Subcutaneous abdominal adipose tissue (tissue), 5 donors: ENCODE measurements at regions not wholly inside any gene's neighbourhood (a gene's known extent, or its start where the extent isn't known, plus 50 kb on each side); places are given as distances from the start of the nearest gene placed in this dataset.

Experiments
- H3K27ac ChIP-seq: one replicate; pipeline ENCODE4 v1.7.0; 2013; ENCODE audit warnings: low read depth, mild to moderate bottlenecking, inconsistent platforms, low read length, moderate library complexity
- H3K27me3 ChIP-seq, 5 donors: one replicate each; pipeline ENCODE4 v1.7.0; 2013; ENCODE audit warnings: low read length in 5 of 5, inconsistent platforms in 1 of 5; ENCODE audit not compliant: control insufficient read depth in 5 of 5, insufficient read depth in 4 of 5
- H3K36me3 ChIP-seq, 5 donors: one replicate each; pipeline ENCODE4 v1.7.0; 2013; ENCODE audit warnings: low read length in 5 of 5; ENCODE audit not compliant: control insufficient read depth in 5 of 5, insufficient read depth in 5 of 5
- H3K4me1 ChIP-seq, 5 donors: one replicate each; pipeline ENCODE4 v1.7.0; 2013; ENCODE audit warnings: low read length in 5 of 5, mild to moderate bottlenecking in 3 of 5, moderate library complexity in 1 of 5; ENCODE audit not compliant: control insufficient read depth in 5 of 5, insufficient read depth in 5 of 5
- H3K4me3 ChIP-seq, 5 donors: one replicate each; pipeline ENCODE4 v1.7.0; 2013; ENCODE audit warnings: low read length in 5 of 5, low read depth in 1 of 5
- H3K9ac ChIP-seq, 5 donors: one replicate each; pipeline ENCODE4 v1.7.0; 2013; ENCODE audit warnings: low read length in 5 of 5, mild to moderate bottlenecking in 4 of 5, moderate library complexity in 3 of 5
- H3K9me3 ChIP-seq, 5 donors: one replicate each; pipeline ENCODE4 v1.7.0; 2013; ENCODE audit warnings: low read length in 5 of 5; ENCODE audit not compliant: control insufficient read depth in 5 of 5
- donor health status: healthy.
- donor health status: healthy.
- donor health status: healthy.
- donor health status: healthy.
- donor health status: healthy.

DNA sequence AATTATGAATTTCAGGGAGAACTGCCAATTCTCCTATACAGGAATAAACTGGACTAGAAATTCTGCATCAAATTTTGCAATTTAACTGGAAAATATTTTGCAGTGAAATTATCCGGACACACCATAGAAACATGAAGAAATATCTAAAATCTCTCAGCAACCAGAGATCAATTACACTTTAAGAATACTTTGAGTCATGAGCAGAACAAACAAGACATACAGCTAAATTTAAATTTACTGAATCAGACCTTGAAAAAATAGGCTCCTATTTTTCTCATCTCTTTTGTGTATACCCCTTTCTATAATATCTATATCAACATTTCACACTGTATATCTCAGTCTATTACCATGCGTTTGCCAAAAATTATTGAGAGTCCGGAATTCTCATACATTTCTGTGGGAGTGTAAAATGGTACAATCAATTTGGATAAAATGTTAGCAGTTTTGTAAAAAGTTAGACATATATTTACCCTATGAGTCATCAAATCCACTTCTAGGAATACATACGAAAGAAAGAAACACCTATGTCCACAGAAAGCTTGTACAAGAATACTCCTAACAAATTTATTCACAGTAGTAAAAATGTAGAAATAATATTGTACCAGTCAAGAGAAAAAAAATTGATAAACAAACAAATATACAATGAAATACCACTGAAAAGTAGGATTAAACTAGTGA is 593.1 kb upstream of the NECTIN3 start:
- H3K4me3 ChIP-seq, result no peak overlapping the region
- H3K4me1 ChIP-seq, result no peaks in the 10 kb centered on the region
- no peaks in the 10 kb centered on the region for H3K36me3 ChIP-seq
- H3K27ac ChIP-seq, result no peak overlapping the region
- H3K9ac ChIP-seq, result no peak overlapping the region
- peaks cover 0 to under 1% (median 0%) of the 10 kb centered on the region in 5 donors for H3K9me3 ChIP-seq
- no peaks in the 10 kb centered on the region for H3K27me3 ChIP-seq

DNA sequence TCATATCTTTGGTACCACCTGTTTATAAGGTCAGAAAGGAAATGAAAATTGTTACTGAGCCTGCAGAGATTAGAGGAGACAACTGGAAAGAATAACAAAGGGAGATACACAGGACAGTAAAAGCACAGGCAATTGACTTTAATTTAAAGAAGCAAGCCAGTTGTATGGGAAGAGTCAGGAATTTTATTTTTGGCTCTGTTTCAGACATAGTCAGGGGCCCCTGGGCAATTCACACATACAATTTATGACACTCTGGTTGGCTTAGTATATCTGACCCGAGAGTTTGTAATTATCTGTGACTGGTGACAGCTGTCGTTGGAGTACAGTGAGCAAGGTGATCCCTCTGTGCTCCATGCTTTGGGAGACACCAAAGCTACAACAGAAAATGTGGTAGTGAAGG is 591.9 kb upstream of the NECTIN3 start:
- Histone ChIP-seq H3K27me3 (no peaks in the 10 kb centered on the region), H3K4me3 (no peak overlapping the region), H3K9me3 (peaks cover 0 to 5% (median 0%) of the 10 kb centered on the region in 5 donors), H3K9ac (no peak overlapping the region), H3K27ac (no peak overlapping the region), H3K4me1 (no peaks in the 10 kb centered on the region), H3K36me3 (no peaks in the 10 kb centered on the region)

DNA sequence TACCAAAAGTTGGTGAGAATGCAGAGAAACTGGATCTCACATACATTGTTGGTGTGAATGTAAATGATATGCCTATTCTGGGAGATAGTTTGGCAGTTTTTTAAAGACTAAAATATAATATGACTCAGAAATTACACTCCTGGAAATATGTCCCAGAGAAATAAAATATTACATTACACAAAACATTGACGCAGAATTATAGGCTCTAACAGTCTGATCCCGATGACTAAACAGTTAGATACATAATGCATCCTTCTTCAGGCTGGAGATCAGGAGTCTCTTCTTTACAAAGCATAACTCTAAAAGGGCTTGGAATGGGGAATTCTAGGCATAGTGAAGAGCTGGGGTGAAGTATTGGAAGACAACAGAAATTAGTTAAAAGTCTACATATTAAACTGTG is 586.2 kb upstream of the NECTIN3 start:
- H3K9ac ChIP-seq, result no peak overlapping the region
- peaks cover 6 to 33% (median 19%) of the 10 kb centered on the region in 5 donors for H3K9me3 ChIP-seq
- no peaks in the 10 kb centered on the region for H3K4me1 ChIP-seq
- no peaks in the 10 kb centered on the region for H3K27me3 ChIP-seq
- H3K36me3 ChIP-seq, result no peaks in the 10 kb centered on the region
- no peak overlapping the region for H3K27ac ChIP-seq
- no peak overlapping the region for H3K4me3 ChIP-seq

DNA sequence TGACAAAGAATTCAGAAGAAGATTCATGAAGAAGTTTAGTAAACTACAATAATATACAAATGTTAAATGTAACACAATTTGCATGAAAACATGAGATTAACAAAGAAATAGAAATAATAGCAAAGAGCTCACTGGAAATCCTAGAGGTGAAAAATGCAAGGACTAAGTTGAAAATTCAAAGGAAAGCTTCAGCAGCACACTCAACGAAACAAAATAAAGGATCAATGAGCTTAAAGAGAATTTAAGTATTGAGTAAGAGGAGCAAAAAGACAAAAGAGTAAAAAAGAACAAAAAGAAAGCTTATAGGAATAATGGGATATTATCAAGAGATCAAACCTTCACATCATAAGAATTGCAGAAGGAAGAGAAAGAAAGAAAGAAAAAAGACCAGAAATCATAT is 583.8 kb upstream of the NECTIN3 start:
- Histone ChIP-seq H3K27me3 (no peaks in the 10 kb centered on the region), H3K27ac (no peak overlapping the region), H3K9me3 (peaks cover 6 to 33% (median 19%) of the 10 kb centered on the region in 5 donors), H3K4me3 (no peak overlapping the region), H3K9ac (no peak overlapping the region), H3K4me1 (no peaks in the 10 kb centered on the region), H3K36me3 (no peaks in the 10 kb centered on the region)

DNA sequence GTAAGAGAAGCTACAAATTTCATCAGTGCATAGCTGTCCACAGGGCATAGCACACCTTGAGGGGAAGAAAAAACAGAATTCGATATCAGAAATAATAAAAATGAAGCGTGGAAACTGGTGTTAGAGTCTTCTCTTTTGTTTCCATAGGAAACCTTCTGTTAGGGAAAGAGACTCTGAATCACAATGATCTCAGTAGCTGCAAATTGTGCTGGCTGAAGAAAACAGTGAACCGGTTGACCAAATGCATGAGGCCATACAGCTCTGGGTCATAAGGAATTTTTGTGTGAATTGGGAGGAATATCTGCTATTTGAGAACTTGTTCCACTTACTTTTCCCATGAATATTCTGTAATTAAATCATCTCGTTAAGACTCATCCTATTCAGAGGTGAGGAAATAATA is 580.2 kb upstream of the NECTIN3 start:
- Histone ChIP-seq H3K27me3 (no peaks in the 10 kb centered on the region), H3K36me3 (no peaks in the 10 kb centered on the region), H3K9me3 (peaks cover 3 to 23% (median 14%) of the 10 kb centered on the region in 5 donors), H3K4me1 (no peaks in the 10 kb centered on the region), H3K4me3 (no peak overlapping the region), H3K27ac (no peak overlapping the region), H3K9ac (no peak overlapping the region)

DNA sequence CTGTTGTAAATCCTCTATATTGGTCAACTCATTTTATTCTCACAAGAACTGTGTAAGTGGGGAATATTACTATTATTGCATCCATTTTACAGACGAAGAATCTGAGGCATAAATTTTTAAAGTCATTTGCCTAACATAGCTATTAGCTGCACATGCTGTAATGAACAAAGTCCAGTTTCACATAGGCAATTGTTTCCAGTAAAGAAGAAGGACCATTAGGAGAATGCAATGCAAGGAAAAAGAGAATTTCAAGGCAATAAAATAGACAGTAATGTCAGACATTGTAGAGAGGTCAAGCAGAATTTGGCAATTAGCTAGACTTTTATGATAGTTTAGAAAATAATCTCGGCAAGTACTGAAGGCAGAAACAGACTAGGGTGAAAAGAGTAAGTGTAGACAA is 578.7 kb upstream of the NECTIN3 start:
- H3K36me3 ChIP-seq, result no peaks in the 10 kb centered on the region
- no peak overlapping the region for H3K27ac ChIP-seq
- H3K27me3 ChIP-seq, result no peaks in the 10 kb centered on the region
- H3K9ac ChIP-seq, result no peak overlapping the region
- H3K9me3 ChIP-seq, result peaks cover 0 to 10% (median 4%) of the 10 kb centered on the region in 5 donors
- no peaks in the 10 kb centered on the region for H3K4me1 ChIP-seq
- no peak overlapping the region for H3K4me3 ChIP-seq

DNA sequence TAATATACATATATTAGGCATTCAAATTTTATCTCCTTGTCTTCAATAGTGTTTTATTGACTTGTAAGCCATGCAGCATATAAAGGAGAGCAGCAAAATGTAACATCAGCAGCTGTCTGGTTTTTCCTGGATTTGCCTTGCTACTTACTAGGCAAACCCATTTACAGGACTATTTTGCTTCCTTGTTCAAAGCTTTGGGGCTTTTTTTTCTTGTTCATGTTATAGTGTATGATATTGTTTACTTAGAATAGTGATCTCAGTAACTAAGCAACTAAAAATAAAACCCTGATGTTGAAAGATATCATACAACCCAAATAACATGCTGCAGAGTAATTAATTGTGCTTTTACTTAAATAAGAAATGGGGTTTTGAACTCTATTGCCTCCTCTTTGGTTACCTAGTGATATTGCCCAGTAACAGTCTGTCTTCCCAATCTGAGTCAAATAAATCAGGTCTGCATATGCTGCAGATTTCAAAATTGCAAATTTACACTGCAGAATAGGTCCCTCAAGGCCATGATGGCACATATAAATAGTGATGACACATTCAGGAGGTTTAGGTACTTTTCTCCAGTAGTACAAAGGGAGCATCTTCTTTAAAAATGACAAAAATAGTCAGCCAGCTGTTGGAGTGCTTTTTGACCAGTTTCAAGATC is 578.1 kb upstream of the NECTIN3 start:
- Histone ChIP-seq H3K4me3 (no peak overlapping the region), H3K9me3 (peaks cover 0 to 6% (median 1%) of the 10 kb centered on the region in 5 donors), H3K27me3 (no peaks in the 10 kb centered on the region), H3K36me3 (no peaks in the 10 kb centered on the region), H3K4me1 (no peaks in the 10 kb centered on the region), H3K9ac (no peak overlapping the region), H3K27ac (no peak overlapping the region)

DNA sequence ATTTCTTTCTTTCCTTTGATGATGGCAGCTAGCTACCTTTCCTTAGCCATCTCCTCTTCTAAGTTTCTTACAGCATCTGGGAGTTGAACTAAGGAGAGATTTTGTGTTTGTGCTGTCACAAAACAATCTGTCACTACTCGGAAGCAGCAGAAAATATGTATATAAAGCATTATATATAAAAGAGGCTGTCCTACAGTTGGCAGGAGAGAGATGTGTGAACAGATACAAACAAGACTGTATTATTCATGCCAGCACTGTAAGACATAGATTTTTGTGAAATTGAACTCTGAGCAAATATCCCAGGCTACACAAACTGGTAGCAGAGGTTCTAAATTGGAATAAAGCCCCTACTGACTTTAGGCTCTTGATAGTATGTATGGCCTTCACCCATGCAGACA is 577.5 kb upstream of the NECTIN3 start:
- no peak overlapping the region for H3K27ac ChIP-seq
- no peak overlapping the region for H3K4me3 ChIP-seq
- no peak overlapping the region for H3K9ac ChIP-seq
- H3K36me3 ChIP-seq, result no peaks in the 10 kb centered on the region
- no peaks in the 10 kb centered on the region for H3K27me3 ChIP-seq
- H3K9me3 ChIP-seq, result peaks cover 0 to under 1% (median 0%) of the 10 kb centered on the region in 5 donors
- H3K4me1 ChIP-seq, result no peaks in the 10 kb centered on the region

DNA sequence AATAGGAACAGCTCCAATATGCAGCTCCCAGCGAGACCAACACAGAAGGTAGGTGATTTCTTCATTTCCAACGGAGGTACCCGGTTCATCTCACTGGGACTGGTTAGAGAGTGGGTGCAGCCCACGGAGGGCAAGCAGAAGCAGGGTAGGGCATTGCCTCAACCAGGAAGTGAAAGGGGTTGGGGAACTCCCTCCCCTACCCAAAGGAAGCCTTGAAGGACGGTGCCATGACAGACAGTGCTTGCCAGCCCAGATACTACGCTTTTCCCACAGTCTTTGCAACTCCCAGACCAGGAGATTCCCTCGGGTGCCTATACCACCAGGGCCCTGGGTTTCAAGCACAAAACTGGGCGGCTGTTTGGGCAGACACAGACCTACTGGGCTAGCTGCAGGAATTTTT is 576.9 kb upstream of the NECTIN3 start:
- Histone ChIP-seq H3K9me3 (no peaks in the 10 kb centered on the region), H3K36me3 (no peaks in the 10 kb centered on the region), H3K4me1 (no peaks in the 10 kb centered on the region), H3K27me3 (no peaks in the 10 kb centered on the region), H3K27ac (no peak overlapping the region), H3K4me3 (no peak overlapping the region), H3K9ac (no peak overlapping the region)

DNA sequence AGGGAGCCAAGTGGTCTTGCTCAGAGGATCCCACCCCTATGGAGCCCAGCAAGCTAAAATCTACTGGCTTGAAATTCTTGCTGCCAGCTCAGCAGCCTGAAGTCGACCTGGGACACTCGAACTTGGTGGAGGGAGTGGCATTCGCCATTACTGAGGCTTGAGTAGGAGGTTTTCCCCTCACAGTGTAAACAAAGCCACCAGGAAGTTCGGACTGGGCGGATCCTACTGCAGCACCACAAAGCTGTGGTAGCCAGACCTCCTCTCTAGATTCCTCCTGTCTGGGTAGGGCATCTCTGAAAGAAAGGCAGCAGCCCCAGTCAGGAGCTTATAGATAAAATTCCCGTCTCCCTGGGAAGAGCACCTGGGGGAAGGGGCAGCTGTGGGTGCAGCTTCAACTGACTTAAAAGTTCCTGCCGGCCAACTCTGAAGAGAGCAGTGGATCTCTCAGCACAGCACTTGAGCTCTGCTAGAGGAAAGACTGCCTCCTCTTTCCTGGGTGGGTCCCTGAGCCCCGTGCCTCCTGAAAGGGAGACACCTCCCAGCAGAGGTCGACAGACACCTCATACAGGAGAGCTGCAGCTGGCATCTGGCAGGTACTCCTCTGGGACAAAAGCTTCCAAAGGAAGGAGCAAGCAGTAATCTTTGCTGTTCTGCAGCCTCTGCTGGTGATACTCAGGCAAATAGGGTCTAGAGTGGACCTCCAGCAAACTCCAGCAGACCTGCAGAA is 576.3 kb upstream of the NECTIN3 start:
- H3K4me1 ChIP-seq, result no peaks in the 10 kb centered on the region
- no peak overlapping the region for H3K27ac ChIP-seq
- no peak overlapping the region for H3K9ac ChIP-seq
- no peaks in the 10 kb centered on the region for H3K36me3 ChIP-seq
- no peaks in the 10 kb centered on the region for H3K27me3 ChIP-seq
- no peaks in the 10 kb centered on the region for H3K9me3 ChIP-seq
- no peak overlapping the region for H3K4me3 ChIP-seq
